ENCODE measurements at regions not wholly inside any gene's neighbourhood (a gene's known extent, or its start where the extent isn't known, plus 50 kb on each side); places are given as distances from the start of the nearest gene placed in this dataset.
A peak's percentile ranks its signal among the peaks of the same experiment; 100 is the strongest.
"Not testable (repeated sequence)": the region's sequence is repeated elsewhere in the genome, so short reads cannot be mapped to it uniquely, and the experiment has no call there.

DNA sequence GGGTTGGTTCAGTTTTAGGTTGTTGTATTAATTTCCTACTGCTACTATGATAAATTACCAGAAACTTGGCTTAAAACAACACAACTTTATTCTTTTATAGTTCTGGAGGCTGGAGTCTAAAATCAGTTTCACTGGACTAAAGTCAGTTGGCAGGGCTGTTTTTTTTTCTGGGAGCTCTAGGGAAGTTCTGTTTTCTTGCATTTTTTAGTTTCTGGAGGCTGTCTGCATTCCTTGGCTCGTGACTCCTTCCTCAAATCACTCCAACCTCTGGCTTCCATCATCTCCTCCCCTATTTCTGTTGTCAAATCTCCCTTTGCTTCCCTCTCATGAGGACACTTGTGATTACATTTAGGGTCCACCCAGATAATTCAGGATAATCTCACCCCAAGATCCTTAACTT, 51.3 kb upstream of the SUB1 start:
- no peak for DNase-seq

DNA sequence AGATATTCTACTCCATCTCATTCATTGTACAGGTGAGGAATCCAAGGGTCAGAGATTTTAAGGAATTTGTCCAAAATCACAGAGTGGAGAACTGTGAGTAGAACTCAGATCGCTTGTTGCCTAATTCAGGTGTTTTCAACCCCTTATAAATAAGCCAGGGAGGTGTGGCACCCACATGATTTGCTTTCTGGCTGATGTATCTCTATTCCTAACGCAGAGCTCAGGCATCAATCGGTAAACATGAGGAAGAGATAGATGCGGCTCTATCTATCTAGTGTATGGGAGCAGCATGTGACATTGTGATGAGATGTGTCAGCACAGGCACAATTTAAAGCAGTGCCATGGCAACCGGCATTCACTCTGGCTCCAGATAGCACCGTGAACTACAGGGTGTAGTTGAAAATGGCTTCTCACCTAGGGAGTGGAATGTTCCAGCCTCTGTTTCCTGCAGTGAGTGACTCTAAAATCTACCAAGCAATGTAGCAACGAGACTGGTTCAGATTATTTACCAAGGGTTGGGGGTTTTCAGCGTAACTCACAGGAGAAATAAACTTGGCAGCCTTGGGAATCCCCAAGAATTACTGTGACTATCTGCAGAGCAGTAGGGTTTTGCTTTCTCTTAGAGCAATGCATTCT, 53.4 kb upstream of the SUB1 start:
- DNase-seq = peak; percentile 63

DNA sequence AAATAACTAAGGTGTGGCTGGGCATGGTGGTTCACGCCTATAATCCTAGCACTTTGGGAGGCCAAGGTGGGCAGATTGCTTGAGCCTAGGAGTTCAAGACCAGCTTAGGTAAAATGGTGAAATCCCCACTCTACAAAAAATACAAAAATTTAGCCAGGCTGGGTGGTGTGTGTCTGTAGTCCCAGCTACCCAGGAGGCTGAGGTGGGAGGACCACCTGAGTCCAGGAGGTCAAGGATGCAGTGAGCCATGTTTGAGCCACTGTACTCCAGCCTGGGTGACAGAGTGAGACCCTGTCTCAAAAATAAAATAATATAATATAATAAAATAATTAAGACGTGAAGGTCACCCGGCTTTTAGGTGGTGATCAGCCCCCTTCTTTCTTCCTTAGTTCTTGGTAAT, 58.0 kb upstream of the SUB1 start:
- DNase-seq = not testable (repeated sequence)

DNA sequence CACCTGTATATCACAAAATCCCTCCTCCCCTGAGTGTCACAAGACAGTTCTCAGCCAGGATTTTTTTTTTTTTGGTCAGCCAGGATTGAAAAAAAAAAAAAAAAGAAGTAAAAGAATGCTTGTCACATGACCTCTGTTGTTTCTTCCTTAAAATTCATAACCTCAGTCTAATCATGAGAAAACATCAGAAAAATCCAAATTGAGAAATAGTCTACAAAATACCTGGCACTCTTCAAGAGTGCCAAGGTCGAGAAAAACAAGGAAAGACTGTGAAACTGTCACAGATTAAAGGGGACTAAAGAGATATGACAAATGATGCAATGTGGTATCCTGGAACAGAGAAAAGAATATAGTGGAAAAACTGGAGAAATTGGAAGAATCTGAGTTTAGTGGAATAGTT, 58.5 kb upstream of the SUB1 start:
- no peak for DNase-seq

DNA sequence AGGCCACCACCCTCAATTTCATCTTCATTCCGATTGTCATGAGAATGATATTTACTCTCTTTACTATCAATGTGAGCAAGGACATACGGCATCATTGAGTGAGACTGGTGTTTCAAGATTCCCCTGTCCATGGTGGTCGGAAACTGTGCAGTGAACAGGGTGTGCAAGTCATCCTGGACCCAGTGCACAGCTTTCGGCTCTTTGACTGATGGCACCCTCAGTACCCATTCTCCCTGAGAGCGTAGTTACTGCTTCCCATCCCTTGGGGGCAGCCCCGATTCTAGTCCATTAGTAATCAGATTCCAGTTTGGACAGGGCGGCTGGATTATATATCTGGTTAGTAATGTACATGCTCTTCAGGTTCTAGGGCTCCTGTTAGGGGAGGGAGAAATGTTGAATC, 61.7 kb upstream of the SUB1 start:
- DNase-seq = no peak

DNA sequence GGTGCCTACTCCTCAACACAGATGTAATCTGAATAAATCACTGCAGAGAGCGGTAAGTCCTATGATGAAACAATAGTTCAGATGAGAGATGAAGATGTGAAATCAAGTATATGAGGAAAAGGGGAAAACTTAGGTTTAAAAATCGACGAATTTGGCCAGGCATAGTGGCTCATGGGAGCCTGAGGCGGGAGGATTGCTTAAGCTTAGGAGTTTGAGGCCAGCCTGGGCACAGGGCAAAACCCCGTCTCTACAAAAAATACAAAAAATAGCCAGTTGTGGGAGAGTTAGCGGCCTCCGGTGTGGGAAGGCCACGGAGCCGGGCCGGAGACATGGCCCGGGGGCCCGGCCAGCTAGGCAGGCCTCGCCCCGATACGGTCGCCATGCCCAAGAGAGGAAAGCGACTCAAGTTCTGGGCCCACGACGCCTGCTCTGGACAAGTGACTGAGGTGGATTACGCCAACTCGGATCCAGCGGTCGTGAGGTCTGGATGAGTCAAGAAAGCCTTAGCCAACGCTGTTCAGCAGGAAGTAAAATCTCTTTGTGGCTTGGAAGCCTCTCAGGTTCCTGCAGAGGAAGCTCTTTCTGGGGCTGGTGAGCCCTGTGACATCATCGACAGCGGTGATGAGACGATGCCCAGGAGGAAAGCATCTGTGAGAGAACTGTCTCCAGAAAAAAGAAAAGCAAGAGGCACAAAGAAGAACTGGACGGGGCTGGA, 62.8 kb upstream of the SUB1 start:
- DNase-seq = peak; percentile 18

DNA sequence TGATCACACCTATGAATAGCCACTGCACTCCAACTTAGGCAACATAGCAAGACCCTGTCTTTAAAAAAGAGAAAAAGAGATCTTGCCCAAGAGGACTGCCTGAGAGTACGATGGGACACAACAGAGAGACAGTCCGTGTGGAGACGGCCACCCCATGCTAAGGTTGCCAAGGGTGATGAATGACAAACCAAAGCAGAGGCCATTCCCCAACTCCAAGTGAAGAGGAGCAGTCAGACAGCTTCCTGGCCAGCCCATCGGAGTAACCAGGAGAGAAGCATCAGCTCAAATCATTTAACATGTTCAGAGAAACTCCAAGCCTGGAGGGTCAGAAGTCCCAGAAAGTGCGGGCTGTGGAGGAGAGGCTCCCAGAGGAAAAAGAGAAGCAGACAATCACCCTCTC, 63.9 kb upstream of the SUB1 start:
- no peak for DNase-seq

DNA sequence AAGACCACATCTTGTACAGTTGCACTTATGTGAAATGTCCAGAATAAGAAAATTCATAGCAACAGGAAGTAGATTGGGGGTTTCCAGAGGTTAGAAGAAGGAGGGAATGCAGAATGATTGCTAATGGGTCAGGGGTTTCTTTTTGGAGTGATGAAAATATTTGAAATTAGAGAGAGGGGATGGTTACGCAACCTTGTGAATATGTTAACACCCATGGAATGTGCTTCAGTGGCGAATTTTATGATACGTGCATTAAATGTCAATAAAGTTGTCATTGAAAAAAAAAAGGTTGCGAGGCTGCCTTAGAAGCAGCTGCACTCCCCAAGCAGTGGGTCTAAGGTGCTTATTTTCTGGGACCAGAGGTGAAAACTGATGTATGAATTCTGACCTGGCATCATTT, 64.4 kb upstream of the SUB1 start:
- DNase-seq = no peak

DNA sequence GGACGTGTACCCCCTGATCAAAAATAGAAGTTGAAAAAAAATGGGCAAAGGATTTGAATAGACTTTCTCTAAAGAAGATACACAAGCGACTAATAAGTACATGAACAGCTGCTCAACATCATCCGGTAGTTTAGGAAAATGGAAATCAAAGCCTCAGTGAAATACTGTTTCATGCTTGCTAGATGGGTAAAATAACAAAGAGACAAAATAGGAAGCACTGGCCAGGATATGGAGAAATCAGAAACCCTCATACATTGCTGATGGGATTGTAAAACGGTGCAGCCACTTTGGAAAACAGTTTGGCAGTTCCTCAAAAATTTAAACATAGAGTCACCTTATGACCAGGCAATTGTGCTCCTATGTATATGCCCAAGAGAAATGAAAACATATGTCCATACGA, 65.0 kb upstream of the SUB1 start:
- DNase-seq = no peak

DNA sequence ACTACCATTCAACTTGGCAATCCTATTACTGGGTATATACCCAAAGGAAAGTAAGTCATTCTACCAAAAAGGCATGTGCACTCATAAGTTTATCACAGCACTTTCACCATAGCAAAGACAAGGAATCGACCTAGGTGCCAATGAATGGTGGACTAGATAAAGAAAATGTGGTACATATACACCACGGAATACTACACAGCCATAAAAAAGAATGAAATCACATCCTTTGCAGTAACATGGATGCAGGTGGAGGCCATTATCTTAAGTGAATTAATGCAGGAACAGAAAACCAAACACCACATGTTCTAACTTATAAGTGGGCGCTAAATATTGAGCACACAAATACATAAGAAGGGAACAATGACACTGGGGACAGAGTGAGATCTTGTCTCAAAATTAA, 65.8 kb upstream of the SUB1 start:
- DNase-seq = no peak

DNA sequence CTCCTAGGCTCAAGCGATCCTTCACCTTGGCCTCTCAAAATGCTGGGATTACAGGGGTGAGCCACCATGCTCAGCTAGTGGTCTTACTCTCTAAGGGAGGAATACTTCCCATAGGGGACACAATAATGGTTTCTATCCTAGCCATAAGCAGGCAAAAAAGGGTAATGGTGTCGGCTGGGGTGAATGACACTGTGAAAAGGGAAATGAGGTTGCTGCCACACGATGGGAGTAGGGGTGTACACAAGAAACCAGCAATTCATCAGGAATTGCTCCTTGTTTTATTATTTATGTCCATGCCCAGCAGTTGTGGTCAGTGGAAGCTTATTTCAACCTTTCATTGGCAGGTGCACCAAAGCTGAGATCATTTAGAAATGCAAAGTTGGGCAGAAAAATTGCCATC, 70.3 kb upstream of the ZFR start:
- no peak for DNase-seq

DNA sequence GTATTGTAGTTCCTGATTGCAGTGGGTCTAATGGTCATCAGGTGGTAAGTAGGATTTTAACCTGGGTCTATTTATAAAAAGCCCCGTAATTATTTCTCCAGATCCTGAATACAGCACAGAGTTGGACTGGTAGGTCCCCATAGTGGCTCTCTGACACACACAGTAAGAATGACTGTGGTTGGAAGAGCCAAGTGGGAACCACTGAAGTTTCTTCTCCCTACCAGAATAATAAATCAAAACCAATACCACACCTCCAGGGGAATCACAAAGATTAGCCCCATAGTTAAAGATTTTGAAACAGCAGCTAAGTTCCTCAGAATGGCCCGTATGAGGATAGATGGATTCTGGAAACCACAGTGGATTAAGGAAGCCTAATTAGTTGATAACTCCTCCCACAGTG, 68.4 kb upstream of the ZFR start:
- no peak for DNase-seq

DNA sequence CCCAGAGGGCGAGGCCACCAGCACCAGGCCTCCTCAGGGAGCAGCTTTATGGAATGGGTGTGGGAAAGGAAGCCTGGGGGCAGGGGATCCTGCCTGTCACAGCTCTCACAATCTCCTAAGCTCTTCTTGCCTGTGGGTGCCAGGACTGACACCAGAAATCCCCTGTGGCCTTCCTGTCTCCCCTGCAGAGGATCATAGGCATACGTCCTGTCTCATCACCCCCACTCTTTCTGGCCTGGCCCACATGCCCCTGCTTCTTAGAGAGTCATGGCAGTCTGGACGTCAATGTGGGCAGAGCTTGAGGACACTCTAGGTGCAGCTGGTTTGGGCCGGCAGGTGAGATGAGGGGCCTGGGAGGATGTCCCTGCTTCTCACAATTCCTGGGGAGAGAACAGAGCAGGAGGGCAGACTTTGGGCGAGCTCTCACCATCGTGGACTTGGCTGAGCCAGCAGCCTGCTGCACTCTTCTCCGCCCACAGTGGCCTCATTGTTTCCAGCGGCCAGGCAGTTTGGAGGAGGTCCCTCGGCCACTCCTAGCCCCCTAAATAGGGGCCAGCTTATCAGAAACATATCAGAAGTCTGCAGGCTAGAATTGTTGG, 67.3 kb upstream of the ZFR start:
- DNase-seq = no peak

DNA sequence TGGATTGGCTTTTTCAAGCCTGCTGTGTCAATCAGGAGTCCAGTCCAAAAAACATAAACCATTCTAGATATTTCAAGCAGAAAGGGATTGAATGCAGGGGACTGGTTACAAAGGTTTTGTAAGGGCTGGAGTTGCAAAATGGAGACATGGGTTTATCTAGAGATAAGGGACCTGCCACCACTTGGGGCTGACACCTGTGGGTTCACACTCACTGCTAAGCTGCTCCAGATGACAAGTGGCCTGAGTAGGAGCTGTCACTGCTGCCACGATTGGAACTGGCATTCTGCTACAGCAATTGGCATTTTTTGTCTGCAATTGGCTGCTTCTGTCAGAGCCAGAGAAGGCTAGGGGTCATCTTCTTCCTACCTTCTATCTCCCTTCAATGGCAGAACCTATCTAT, 66.3 kb upstream of the ZFR start:
- no peak for DNase-seq

DNA sequence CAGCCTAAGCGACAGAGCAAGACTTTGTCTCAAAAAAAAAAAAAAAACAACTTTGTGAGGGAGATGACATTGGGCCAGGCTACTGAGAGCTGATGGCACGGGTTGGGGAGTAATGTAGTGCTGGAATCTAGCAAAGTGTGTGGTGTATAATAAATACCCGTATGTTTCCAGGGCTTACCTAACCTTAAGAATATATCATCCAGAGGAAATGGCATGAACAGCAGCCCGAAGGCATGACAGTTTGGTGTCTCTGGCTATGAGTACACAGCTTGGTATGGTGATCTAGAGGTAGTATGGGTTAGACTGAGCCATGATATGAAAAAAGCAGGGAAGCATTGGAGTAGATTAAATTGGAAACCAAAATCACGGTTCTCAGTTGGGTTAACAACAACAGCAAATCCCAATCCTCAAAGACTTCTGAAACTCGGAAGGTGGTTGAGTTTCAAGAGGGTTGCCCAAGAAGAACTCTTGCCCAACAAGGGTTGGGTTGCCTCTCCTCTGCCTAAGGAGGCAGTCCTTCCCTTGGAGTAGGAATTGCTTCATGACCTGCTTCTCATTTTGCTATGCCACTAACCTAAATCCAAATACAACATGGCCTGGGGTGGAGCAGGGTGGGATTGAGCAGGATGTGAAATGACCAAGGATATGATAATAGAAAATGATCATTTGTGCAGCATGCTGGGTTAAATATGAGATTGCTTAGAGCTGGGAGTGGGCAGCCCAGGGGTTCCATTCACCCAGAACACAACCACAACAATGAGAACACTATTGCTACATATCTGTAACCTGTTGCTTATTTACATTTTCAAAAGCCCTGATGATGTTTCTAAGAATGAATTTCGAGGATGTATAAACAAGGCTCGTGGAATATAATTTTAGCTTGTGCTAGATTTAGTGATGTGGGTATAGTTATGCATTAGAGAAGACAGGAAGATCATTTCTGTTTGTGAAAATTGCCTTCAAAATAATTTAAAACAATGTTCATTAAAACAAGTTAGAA, 64.6 kb upstream of the ZFR start:
- DNase-seq = no peak

DNA sequence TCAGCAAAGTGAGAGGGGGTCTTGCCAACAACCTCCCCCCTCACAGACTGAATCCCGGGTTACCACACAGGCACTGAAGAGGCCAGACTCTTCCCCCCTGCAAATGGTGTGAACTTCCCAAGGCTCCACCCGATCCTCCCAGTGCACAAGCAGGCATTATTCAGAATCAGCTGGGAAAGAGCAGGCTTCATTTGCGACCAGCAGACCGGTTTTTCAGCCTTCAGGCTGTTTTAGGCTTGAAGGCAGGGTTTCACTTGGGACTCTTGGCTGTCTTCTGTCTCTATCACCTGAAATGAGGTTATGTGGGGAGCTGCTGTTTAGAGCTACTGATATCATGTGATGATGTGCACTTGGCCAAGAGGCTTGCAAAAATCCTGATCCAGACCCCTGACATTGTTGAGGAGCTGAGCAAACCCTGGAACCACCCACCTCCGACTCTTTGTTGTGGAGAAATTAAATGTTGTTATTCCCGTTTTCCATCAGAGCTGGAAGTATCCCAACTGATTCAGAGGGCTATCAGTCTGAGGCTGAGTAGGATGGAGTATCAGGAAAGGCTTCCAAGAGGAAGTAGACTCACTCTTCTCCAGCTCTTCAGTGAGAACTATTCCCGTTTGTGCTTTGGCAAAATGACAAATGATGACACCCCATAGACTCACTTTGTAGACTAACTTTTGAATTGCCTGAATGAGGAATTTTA, 63.3 kb upstream of the ZFR start:
- no peak for DNase-seq

DNA sequence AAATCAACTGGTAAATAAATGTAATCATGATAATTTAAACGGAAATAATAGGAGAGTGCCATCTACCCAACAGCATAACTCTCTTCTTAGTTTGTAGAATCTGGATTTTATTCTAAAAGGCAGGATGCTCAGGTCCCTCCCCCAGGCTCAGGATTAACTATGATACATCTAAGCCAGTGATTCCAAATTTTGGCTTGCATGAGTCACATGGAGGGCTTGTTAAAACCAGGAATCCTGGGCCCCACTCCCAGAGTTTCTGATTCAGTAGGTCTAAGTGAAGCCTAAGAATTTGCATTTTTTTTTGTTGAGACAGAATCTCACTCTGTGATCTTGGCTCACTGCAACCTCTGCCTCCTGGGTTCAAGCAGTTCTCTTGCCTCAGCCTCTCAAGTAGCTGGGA, 62.3 kb upstream of the ZFR start:
- DNase-seq = no peak

DNA sequence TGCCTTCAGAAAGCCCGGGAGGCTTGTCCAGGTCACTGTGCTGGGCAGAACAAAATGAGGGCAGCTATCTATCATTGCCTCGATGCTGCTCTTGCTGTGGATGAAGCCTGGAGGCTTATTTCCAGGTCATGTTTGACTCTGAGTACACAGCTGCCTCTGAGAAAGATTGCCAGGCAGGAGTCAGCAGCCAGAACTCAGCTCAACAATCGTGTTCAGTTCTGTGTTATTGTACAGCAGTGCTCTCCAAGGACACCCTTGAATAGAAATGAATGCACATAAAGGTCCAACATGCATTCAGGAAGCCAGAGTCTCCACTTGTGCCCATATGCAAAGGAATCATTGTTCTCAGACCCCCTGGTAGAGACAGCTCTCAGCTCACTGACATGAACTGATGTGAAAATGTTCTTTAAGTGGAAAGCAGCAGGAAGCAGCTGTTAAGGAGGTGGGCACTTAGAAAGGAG, 61.7 kb upstream of the ZFR start:
- DNase-seq = no peak

DNA sequence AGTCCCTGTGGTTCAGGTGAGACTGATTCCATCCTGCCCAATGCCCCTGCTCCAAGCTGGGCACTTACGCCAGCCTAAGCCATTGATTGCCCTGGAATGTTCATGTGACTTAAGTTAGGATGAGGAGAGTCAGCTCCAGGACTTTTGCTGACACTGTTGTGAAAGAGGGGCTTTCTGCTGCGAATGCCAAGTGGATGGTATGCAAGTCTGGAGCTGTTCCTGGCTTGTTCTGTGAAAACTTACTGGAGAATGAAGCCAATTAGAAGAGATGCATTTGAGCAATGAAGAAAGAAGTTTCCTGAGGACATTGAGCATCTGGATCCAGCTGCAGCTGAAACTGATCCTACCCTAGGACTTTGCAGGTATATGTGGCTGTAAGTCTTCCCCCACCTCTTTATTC, 61.2 kb upstream of the ZFR start:
- no peak for DNase-seq

DNA sequence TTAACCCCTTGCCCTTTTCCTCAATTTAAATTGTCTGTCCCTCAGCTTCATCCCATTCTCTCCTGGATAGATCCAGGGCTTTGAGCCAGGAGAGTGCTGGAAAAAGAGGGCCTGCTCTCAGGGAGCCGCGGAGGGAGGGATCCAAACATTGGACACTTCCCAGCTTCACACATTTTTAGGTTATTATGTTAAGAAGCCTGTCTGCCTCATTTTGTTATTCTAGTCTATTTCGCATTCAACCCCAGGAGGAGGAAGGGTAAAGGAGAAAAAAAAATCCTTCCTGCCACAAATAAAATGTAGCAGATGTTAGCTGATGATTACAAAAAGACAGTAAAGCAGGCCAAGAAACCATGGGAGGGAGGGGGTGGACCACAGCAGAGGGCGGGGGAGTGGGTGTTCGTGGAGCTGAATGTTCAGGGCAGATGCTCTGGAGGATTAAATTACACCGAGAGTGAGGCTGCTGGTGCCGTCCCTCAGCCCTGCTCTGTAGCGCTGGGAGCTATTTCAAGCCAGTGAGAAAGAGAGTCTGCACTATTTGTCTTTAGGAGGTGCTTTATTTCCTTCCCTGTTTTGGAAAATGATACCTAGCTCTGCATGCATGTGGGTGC, 60.6 kb upstream of the ZFR start:
- DNase-seq = no peak

DNA sequence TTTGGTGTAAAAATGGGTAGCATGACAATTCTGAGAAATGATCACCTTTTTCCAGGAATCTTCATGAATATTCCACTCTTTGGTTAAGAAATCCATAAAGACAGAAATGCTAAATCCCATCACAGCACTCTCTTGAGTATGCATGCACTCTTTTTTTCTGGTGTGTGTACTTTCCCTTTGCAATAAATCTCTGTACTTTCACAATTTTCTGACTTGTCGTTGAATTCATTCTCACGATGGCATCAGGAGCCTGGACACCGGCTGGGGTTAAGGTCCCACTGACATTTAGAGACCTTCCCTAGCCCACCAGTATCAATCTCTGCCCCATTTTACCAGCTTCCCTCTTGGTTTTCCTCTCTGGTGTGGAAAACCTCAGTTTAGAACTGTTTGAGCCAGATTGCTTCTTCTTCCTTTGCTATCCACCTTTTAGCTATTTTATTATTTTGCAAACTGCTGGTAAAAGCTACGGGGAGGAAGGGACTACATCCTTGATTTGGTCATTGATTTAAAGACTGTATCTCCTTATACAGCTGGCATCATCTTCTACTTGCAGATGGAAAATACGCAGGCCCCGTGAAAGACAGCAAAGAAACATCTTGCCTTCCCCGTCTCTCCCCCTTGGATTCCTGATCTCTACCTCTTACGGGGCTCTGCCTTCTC, 59.9 kb upstream of the ZFR start:
- no peak for DNase-seq

DNA sequence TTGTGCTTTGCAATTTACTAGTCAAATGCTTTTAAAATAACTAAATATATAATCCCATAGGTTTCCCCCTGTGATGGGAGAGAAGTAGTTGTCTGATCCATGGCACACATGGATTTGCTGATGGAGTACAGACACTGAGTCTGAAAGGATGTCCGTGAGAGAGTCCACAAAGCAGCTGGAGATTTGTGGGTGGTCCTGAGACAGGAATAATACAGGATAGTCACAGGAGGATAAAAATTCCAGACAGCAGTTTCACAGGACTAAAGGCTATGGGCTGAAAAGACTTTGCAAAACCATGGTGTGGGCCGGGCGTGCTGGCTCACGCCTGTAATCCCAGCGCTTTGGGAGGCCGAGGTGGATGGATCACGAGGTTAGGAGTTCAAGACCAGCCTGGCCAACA, 58.7 kb upstream of the ZFR start:
- no peak for DNase-seq

All from stimulated activated CD4-positive, alpha-beta T cell treated with anti-CD3 and anti-CD28 coated beads, Interleukin-4, amount 100 ng/mL, for 24 hours (primary cell).